ENCODE measurements at regions not wholly inside any gene's neighbourhood (a gene's known extent, or its start where the extent isn't known, plus 50 kb on each side); places are given as distances from the start of the nearest gene placed in this dataset.

DNA sequence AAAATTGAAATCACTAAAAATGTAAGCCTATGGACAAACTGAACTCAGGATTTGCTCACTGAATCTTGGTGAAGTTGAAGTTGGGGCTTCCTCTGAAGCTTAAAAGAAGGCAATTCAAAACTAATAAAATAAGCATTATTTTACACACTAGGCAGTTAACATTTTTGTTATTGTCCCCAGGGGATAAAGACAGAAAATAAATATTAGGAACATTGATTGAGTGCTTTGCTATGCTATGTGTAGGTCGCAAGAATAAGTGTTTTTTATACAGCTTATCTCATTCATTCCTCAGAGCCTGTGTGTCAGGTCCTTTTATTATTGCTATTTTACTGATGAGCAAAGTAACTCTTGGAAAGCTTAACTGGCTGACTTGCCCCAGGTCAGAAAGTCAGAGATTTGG, 82.2 kb downstream of the ZNF608 start:
- no peak for TF ChIP-seq CTCF (IDR thresholded peaks at IDR 0.05; ENCODE audit: extremely low read depth, low read depth, low read length)

DNA sequence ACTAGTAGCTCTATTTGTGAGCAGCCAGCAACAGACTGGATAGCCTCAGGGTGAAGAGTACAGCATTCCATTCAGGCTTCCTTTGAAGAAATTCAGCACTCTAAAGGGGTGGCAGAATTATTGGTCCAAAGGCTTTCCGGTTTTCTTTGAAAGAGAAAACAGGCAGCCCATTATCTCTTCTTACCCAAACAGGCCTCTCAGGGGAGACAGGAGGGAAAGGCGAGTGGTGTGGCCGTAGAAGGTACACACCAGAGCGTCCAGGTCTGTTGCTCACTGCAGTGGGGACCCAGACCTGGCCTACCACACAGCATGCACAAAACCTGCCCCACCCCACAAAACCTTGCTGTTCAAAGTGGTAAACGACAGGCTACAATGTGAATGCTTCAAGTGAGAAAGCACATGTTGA, 83.3 kb downstream of the ZNF608 start:
- no peaks in the 10 kb centered on the region for H3K27me3 ChIP-seq (ENCODE audit: insufficient read depth, low read length)
- TF ChIP-seq CTCF (IDR thresholded peaks at IDR 0.05; ENCODE audit: extremely low read depth, low read depth, low read length), result no peak
- peaks cover 20% of the 10 kb centered on the region for H3K4me1 ChIP-seq (ENCODE audit: insufficient read depth, low read length)
- no peaks in the 10 kb centered on the region for H3K9me3 ChIP-seq (ENCODE audit: low read depth, low read length)
- H3K36me3 ChIP-seq (ENCODE audit: insufficient read depth, low read length), result no peaks in the 10 kb centered on the region
- no peak overlapping the region for H3K4me3 ChIP-seq (ENCODE audit: insufficient read depth, low read length)
- no peaks in the 10 kb centered on the region for H3K79me2 ChIP-seq (ENCODE audit: insufficient read depth, low read length)
- H3K27ac ChIP-seq (ENCODE audit: low read depth, low read length), result no peak overlapping the region
- no peak overlapping the region for H3K4me2 ChIP-seq (ENCODE audit: insufficient read depth, low read length)
- H2AFZ ChIP-seq (ENCODE audit: low read length), result no peak overlapping the region
- H4K20me1 ChIP-seq (ENCODE audit: insufficient read depth, low read length), result no peaks in the 10 kb centered on the region
- no peak for DNase-seq (ENCODE audit: insufficient read length, low spot score, missing footprints)

More for the DNA sequence above, 82.2 kb downstream of the ZNF608 start:
- no peaks in the 10 kb centered on the region for H4K20me1 ChIP-seq (ENCODE audit: insufficient read depth, low read length)
- H3K4me3 ChIP-seq (ENCODE audit: insufficient read depth, low read length), result no peak overlapping the region
- no peaks in the 10 kb centered on the region for H3K27me3 ChIP-seq (ENCODE audit: insufficient read depth, low read length)
- H3K4me1 ChIP-seq (ENCODE audit: insufficient read depth, low read length), result peaks cover 22% of the 10 kb centered on the region
- no peaks in the 10 kb centered on the region for H3K9me3 ChIP-seq (ENCODE audit: low read depth, low read length)
- H2AFZ ChIP-seq (ENCODE audit: low read length), result no peak overlapping the region
- no peaks in the 10 kb centered on the region for H3K36me3 ChIP-seq (ENCODE audit: insufficient read depth, low read length)
- no peak overlapping the region for H3K27ac ChIP-seq (ENCODE audit: low read depth, low read length)
- H3K4me2 ChIP-seq (ENCODE audit: insufficient read depth, low read length), result no peak overlapping the region
- no peaks in the 10 kb centered on the region for H3K79me2 ChIP-seq (ENCODE audit: insufficient read depth, low read length)
- DNase-seq (ENCODE audit: insufficient read length, low spot score, missing footprints), result no peak

DNA sequence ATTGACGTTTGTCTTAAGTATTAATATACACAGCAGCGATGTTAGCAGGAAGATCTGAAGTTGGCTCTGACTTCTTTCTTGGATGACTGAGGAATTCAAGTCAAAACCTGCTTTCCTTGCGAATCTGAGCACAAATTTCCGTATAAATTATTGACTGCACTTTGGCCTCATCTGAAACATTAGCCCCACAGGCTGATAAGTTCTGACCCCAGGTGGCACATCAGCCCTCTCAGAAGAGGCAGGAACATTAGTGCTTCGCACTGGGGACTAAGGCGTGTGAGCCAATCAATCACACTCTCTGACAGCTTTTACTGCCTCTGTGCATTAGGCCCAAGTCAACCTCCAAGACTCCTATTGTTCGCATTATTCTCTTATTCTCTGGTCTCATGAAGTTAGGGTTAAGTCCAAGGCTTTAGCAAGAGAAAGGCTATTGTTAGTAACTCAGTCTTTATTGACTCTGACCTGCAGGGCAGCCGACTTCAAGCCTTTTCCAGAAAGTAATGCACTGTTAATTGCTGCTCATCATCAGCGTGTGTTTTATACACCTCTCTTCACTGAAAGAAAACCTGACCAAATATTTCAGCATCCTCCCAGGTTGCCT, 84.2 kb downstream of the ZNF608 start:
- no peak overlapping the region for H3K4me2 ChIP-seq (ENCODE audit: insufficient read depth, low read length)
- H2AFZ ChIP-seq (ENCODE audit: low read length), result no peak overlapping the region
- no peaks in the 10 kb centered on the region for H3K27me3 ChIP-seq (ENCODE audit: insufficient read depth, low read length)
- DNase-seq (ENCODE audit: insufficient read length, low spot score, missing footprints), result no peak
- no peaks in the 10 kb centered on the region for H3K9me3 ChIP-seq (ENCODE audit: low read depth, low read length)
- no peak overlapping the region for H3K27ac ChIP-seq (ENCODE audit: low read depth, low read length)
- no peaks in the 10 kb centered on the region for H3K36me3 ChIP-seq (ENCODE audit: insufficient read depth, low read length)
- H3K4me3 ChIP-seq (ENCODE audit: insufficient read depth, low read length), result no peak overlapping the region
- TF ChIP-seq CTCF (IDR thresholded peaks at IDR 0.05; ENCODE audit: extremely low read depth, low read depth, low read length), result no peak
- no peaks in the 10 kb centered on the region for H3K79me2 ChIP-seq (ENCODE audit: insufficient read depth, low read length)
- H3K4me1 ChIP-seq (ENCODE audit: insufficient read depth, low read length), result peaks cover 20% of the 10 kb centered on the region
- no peaks in the 10 kb centered on the region for H4K20me1 ChIP-seq (ENCODE audit: insufficient read depth, low read length)

DNA sequence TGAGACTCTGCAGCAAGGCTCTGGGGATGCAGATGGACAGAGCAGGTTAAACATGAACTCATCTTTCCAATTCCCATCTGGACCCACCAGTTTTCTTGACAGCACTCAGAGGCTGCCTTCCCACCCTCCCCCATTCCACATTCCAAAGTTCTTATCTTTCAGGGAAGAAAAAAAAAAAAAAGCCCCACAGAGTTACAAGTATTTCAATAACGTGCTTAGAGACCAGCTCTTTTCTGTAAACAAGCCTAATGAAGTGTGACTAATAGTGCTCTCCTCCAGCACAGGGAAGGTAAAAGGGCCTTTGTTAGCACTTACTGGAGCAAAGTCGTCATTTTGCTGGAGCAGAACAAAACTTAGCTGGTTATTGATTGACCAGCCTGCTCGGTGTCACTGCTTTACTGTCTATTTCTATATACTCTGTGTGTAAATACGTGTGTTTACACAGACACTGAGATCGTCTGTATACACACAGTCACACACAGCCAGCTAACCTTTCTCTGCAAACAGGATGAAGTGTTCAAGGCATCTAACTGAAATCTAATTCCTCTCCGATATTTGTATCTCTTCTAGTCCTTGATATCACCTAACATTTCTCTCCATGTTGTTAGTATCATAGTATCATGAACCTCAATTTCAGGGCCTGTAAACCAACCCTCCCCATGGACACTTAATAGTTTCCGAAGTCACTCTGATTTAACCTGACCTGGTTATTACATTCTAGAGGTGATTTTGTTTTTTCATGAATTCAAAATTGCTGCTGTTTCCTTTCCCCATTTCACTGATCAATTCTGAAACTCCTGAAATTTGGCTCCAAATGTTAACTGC, 84.9 kb downstream of the ZNF608 start:
- Histone ChIP-seq H4K20me1 (ENCODE audit: insufficient read depth, low read length) (no peaks in the 10 kb centered on the region), H3K4me2 (ENCODE audit: insufficient read depth, low read length) (peak overlapping the region; percentile 46), H3K27ac (ENCODE audit: low read depth, low read length) (peak overlapping the region; percentile 46), H3K4me3 (ENCODE audit: insufficient read depth, low read length) (no peak overlapping the region), H3K36me3 (ENCODE audit: insufficient read depth, low read length) (no peaks in the 10 kb centered on the region), H3K79me2 (ENCODE audit: insufficient read depth, low read length) (no peaks in the 10 kb centered on the region), H3K9me3 (ENCODE audit: low read depth, low read length) (no peaks in the 10 kb centered on the region), H3K27me3 (ENCODE audit: insufficient read depth, low read length) (no peaks in the 10 kb centered on the region), H2AFZ (ENCODE audit: low read length) (peak overlapping the region; percentile 29), H3K4me1 (ENCODE audit: insufficient read depth, low read length) (peaks cover 20% of the 10 kb centered on the region)
- no peak for DNase-seq (ENCODE audit: insufficient read length, low spot score, missing footprints)
- TF ChIP-seq CTCF (IDR thresholded peaks at IDR 0.05; ENCODE audit: extremely low read depth, low read depth, low read length), result no peak
